NB4 (cell line): ENCODE measurements at regions not wholly inside any gene's neighbourhood (a gene's known extent, or its start where the extent isn't known, plus 50 kb on each side); places are given as distances from the start of the nearest gene placed in this dataset.

Experiments
- CTCF ChIP-seq: IDR thresholded peaks from one replicate; pipeline ENCODE4 v1.5.1; 2012; ENCODE audit warnings: low read depth, low read length
- MAX ChIP-seq: IDR thresholded peaks from 2 replicates; pipeline ENCODE4 v1.6.1; 2011; ENCODE audit warnings: low read depth, low read length
- POLR2A ChIP-seq: IDR thresholded peaks from 2 replicates; pipeline ENCODE4 v1.6.1; 2011; ENCODE audit warnings: mild to moderate bottlenecking; ENCODE audit not compliant: insufficient read length; ENCODE audit errors: extremely low read depth

- no peak for TF ChIP-seq CTCF
- TF ChIP-seq POLR2A, result no peak
- no peak for TF ChIP-seq MAX
Measured at GRCh38 chr5:87169300-87169991, 98.2 kb upstream of the RASA1 start.
